Frontal cortex (tissue), 3 donors: ENCODE measurements at regions not wholly inside any gene's neighbourhood (a gene's known extent, or its start where the extent isn't known, plus 50 kb on each side); places are given as distances from the start of the nearest gene placed in this dataset.

Experiments
- DNase-seq, 2 donors: peaks; one replicate each; pipeline ENCODE4 v3.0.0; 2012; ENCODE audit warnings: low spot score in 2 of 2
- FAIRE-seq: peaks from 2 replicates; lab custom pipeline; 2012; peaks lifted over from hg19 to GRCh38; lab: Jason Lieb, UNC
- donor health status: control.
- donor health status: control.
- donor health status: control.

GRCh38 chr18:26706911-26707351 lies 158.6 kb downstream of the AQP4 start:
- DNase-seq (no peak), FAIRE-seq (no peak)

DNA sequence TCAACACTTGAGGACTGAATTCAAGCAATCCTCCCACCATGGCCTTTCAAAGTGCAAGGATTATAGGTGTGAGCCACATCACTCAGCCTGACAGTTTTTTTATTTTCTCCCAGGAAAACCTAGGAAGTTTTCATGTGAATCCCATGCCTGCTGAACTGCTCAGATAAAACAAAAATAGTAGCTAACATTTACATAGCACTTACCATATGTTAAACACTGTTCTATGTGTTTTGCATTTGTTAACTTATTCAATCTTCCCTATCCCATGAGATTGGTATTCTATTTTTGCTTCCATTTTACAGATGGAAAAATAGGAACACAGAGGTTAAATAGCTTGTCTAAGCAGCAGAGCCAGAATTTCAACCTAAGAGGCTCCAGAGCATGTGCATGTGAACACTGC lies 157.4 kb upstream of the KCTD1 start:
- no peak for DNase-seq
- FAIRE-seq: no peak

DNA sequence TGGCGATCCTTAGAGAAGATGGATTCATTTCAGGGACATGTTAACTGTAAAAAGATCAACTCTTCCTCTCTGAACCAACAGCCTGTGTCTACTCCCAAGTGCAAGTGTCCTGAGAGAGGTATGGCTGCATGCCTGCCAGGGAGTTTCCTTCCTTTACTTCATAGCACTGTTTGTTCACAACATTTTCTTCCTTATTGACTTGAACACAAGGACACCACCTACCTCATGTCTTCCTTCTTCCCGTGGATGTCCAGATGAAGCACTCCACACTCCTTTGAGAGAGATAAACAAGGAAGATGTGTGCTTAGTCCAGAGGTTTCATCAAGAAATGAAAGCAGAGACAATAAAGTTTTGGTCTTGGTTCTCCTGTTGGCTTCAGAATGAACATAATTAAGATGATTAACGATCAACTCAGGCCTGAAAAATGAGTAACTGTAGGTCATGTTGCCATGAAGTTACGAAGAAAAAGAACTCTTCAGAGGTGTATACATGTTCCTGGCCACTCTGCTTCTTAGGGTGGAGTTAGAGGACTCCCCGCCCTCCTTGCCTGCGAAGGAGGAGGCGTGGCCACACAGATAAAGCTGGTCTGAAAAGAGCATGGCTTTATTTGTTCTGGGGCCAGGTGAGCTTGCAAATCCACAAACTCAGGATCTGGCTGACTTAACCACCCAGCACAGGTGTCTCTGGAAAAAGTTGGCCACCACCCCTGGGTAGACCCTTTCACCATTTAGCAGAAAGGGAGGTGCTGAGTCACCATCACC lies 155.0 kb upstream of the KCTD1 start:
- FAIRE-seq (no peak), DNase-seq (no peak)

DNA sequence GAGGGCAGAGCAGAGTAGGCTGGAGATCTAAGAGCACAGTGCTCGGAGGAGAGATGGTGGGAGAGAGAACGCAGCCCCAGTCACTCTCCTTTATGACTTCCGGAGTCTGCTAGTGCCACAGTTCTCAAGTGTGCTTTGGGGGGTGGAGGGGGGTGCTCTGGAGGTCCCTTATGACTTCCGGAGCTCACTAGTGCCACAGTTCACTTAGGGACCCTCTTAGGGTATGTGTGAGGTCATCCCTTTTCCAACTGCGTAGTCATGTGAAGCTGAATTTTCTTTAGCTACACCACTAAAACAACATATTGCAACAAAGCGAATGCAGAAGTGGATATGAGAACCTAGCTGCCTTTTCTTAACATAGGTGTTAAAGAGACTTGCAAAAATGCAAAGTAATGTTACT lies 153.7 kb upstream of the KCTD1 start:
- DNase-seq: no peak

DNA sequence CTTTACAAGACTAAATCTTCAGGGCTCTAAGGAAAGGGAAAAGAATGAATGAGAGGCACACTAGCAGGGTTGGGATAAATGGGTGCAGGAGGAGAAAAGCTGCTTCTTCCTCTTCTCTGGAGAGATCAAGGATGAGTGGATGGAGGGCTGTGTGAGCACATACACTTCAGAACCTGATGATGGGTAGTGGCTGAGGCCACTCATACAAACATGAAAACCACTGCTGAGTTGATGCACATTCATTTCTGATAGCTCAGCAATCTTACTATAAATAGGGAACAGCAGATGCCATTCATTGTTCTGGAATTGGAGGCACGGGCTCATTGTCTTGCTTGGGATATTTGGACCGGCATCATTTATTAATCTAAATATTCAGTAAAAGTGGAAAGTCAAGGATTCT lies 152.4 kb upstream of the KCTD1 start:
- DNase-seq: no peak
- no peak for FAIRE-seq

More for the DNA sequence above, 153.7 kb upstream of the KCTD1 start:
- FAIRE-seq: no peak

DNA sequence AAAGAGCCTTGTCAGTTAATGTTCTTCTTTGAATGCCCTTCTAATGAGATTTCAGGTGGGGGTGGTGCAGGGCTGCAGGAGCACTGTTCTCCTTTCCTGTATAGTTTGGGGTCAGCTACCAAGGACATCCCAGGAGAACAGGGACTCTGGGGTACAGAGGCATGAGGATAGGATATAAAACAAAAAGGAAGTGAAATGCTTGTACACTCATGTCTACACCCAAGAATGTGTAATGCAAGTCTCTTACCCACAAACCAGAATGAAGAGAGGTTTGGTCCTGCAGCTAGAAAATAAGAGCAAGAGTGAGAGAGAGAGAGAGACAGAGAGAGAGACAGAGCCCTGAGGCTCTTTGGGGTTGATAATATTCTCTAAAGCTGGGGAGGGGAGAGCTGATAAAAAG lies 151.8 kb upstream of the KCTD1 start:
- FAIRE-seq (no peak), DNase-seq (no peak)

DNA sequence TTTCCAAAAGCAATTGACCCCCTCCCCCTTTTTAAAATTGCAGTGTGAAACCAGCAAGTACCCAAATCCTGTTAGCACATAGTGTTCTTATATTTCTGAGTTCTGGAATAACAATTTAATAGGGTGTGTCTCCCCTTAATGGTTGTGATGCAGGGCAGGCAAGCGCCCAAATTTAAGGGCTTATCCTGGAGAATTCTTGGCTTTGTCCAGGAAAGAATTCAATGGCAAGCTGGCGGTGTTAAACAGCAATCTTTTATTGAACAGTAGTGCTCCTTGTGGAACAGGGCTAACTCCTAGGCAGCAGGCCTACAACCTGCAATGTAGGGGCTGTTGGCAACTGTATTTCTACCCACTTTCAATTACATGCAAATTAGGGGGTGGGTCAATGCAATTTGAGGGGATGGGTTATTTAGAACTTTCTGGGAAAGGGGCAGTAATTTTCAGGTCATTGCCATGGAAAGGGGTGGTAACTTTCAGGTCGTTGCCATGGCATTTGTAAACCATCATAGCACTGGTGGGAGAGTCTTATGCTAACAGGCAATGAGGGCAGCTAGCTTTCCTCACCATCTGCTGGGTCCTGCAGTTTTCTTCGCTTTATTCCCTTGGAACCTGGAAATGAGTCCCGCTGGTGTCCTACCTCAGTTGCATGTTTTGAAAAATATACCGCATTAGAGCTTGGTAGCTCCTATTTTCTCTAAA lies 149.0 kb upstream of the KCTD1 start:
- DNase-seq: no peak
- no peak for FAIRE-seq

DNA sequence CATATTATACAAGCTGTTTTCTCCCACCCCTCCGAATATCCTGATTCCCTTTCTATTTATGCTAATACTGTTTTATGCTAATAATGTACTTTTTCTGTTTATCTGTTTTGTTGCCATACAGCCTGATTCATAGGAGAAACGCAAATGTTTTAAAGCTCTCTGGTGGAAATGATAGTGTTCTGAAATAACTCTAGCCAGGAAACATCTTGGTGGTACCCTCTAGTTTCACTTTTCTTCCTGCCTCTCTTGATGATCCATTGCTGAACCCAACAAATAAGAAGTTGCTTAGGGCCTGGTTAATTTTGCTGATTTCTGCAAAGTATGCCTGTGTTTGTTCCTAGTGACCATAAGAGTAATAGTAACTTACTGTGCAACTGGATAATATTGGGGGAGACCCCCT lies 148.4 kb upstream of the KCTD1 start:
- DNase-seq: no peak
- FAIRE-seq: no peak

DNA sequence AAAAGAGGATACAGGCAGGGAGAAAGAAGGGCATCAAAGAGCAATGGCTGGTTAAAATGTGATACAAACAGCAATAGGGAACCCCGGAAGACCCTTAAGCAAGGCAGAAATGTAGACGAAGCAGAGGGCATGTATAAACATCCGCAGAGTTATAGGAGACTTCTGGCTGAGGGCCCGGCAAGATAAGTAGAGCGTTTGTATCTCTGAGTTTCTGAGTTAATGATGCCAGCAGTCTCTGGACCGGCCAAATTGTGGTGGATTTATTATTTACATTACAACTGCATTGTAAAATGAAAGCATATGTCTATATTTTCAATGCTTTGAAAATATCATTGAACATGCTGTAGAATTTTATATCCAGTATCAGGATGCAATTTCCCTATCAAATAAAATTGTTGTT lies 148.0 kb upstream of the KCTD1 start:
- DNase-seq (no peak), FAIRE-seq (no peak)

DNA sequence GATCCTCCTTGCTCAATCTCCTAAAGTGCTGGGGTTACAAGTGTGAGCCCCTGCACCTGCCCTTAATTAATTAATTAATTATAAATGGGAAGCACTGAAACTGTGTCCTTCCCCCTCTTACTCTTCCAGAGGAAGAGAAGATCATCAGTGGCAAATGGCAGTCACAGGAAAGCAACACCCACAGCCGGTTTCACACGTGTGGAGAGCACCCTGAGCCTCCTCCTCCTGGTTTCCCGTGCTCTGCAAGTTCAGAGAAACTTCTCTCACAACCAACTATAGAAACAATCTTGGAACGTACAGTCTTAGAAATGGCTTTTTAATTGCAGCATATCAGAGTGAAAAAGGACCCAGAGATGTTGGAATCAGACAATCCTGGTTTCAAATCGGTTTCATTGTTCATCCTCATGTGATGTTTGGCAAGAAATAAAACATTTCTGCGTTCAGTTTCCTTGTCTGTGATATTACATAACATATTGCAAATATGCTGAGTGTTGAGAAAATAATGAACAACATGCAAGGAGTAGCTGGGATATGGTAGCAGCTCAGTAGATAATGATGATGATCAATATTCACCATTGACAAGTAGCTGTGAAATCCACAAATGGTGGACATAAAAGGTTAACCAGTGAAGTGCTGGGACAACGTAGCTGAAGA lies 141.0 kb upstream of the KCTD1 start:
- DNase-seq (no peak), FAIRE-seq (no peak)

DNA sequence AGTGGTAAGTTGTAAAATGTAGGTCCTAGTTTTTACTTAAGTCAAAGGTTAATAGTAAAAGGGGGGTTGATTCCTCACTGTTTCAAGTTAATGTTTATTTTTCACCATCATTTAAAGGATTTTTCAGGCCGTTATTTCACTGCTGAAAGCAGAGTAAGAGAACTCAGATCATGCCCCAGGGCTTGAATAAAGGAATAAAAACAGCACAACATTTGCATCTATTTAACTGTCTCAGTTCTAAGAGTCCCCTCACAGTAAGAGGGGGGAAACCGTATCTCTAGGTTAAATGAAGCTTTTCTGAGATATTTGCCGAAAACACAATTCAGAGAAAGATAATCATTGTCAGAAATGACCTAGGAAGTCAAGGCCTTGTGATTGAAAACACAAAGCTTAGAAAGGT lies 138.2 kb upstream of the KCTD1 start:
- FAIRE-seq (no peak), DNase-seq (no peak)

- FAIRE-seq: no peak
- no peak for DNase-seq
These were observed 137.2 kb upstream of the KCTD1 start for GRCh38 chr18:26685438-26686157.

DNA sequence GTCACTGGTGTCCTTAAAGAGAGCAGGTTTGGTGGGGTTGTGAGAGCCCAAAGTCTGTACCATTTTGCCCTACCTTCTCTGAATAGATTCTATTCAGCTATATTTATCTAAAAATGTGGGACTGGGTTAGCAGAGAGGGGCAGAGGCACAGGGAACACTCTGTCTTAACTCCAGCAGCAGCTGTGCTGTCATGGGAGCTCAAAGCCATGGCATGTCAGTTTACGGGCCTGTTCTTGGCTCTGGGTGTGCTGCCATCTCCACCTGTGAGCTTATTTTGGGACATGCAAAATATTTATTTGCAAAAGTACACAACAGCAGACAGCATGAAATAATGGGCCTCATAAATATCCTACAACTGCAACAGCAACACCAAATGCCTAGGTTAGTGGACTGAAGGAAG lies 129.6 kb upstream of the KCTD1 start:
- FAIRE-seq: no peak

GRCh38 chr18:26667046-26667445 lies 118.7 kb upstream of the KCTD1 start:
- FAIRE-seq (no peak), DNase-seq (no peak)

More for the DNA sequence above, 129.6 kb upstream of the KCTD1 start:
- no peak for DNase-seq

- FAIRE-seq (no peak), DNase-seq (no peak)
These were observed 114.6 kb upstream of the KCTD1 start for GRCh38 chr18:26662996-26663395.

- no peak for DNase-seq
- no peak for FAIRE-seq
These were observed 109.6 kb upstream of the KCTD1 start for GRCh38 chr18:26657631-26658581.

- no peak for FAIRE-seq
- DNase-seq: peak in 1 of 2 donors; percentile 72
These were observed 108.7 kb upstream of the KCTD1 start for GRCh38 chr18:26656944-26657536.

- peak; percentile 52 to 65 for DNase-seq
- no peak for FAIRE-seq
These were observed 108.1 kb upstream of the KCTD1 start for GRCh38 chr18:26656431-26656943.
